HFFc6 (cell line): ENCODE measurements at regions not wholly inside any gene's neighbourhood (a gene's known extent, or its start where the extent isn't known, plus 50 kb on each side); places are given as distances from the start of the nearest gene placed in this dataset.

ENCODE experiments used
- DNase-seq: peaks from one replicate; pipeline ENCODE4 v3.0.0-alpha.2; 2018
- H3K27ac Mint-ChIP-seq: 2 replicates; pipeline ENCODE4 v1.8.0; 2020; ENCODE audit warnings: mild to moderate bottlenecking, mixed read lengths
- H3K27me3 Mint-ChIP-seq: 2 replicates; pipeline ENCODE4 v1.8.0; 2021; ENCODE audit warnings: mild to moderate bottlenecking, moderate library complexity, mixed read lengths; ENCODE audit not compliant: insufficient read depth
- H3K36me3 Mint-ChIP-seq: 2 replicates; pipeline ENCODE4 v1.8.0; 2021; ENCODE audit warnings: low read depth, mixed read lengths
- H3K4me1 Mint-ChIP-seq: 2 replicates; pipeline ENCODE4 v1.8.0; 2020; ENCODE audit warnings: low read depth, mixed read lengths
- H3K4me3 Mint-ChIP-seq: 2 replicates; pipeline ENCODE4 v1.8.0; 2020; ENCODE audit warnings: mild to moderate bottlenecking, moderate library complexity, mixed read lengths
- H3K9me3 Mint-ChIP-seq: 2 replicates; pipeline ENCODE4 v1.8.0; 2020; ENCODE audit warnings: mild to moderate bottlenecking, mixed read lengths
- TF ChIP-seq, protein P1 (sequence below): fragments of 200-600 bp; sonication (generic); IDR thresholded peaks from 2 replicates; pipeline ENCODE4 v1.5.0; 2021; ENCODE audit warnings: antibody characterized with exemption, mild to moderate bottlenecking

DNA sequence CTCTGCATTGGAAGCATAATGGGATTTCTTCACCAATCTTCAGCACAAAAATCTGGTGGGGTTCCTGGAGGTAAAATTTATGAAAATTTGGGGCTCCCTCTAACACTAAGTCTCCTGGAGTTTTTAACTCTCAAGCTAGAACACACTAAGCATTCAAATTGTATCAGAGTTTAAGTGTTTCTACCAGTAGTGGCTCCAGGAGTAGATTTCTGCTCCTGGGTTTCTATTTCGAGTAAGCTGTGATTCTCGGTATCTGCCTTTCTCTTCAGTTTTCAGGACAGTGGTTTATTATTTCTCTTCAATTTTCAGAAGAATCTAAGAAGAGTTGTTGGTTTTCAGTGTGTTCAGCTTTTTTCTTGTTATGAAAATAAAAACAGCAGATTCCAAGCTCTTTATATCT, 566.4 kb upstream of the KCND2 start:
- H3K27ac Mint-ChIP-seq, result no peak overlapping the region
- no peaks in the 10 kb centered on the region; the same call in 1 of the 2 replicates for H3K27me3 Mint-ChIP-seq

GRCh38 chr7:119708891-119709290, 564.1 kb upstream of the KCND2 start:
- H3K4me3 Mint-ChIP-seq, result no peak overlapping the region
- peaks cover 26% of the 10 kb centered on the region for H3K9me3 Mint-ChIP-seq
- no peaks in the 10 kb centered on the region; the same call in 1 of the 2 replicates for H3K36me3 Mint-ChIP-seq
- H3K27me3 Mint-ChIP-seq, result no peaks in the 10 kb centered on the region; the same call in 1 of the 2 replicates
- TF ChIP-seq, protein P1, sequence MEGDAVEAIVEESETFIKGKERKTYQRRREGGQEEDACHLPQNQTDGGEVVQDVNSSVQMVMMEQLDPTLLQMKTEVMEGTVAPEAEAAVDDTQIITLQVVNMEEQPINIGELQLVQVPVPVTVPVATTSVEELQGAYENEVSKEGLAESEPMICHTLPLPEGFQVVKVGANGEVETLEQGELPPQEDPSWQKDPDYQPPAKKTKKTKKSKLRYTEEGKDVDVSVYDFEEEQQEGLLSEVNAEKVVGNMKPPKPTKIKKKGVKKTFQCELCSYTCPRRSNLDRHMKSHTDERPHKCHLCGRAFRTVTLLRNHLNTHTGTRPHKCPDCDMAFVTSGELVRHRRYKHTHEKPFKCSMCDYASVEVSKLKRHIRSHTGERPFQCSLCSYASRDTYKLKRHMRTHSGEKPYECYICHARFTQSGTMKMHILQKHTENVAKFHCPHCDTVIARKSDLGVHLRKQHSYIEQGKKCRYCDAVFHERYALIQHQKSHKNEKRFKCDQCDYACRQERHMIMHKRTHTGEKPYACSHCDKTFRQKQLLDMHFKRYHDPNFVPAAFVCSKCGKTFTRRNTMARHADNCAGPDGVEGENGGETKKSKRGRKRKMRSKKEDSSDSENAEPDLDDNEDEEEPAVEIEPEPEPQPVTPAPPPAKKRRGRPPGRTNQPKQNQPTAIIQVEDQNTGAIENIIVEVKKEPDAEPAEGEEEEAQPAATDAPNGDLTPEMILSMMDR, result no peak
- no peak overlapping the region for H3K27ac Mint-ChIP-seq
- H3K4me1 Mint-ChIP-seq, result no peaks in the 10 kb centered on the region
- no peak for DNase-seq

More for the DNA sequence above, 566.4 kb upstream of the KCND2 start:
- H3K36me3 Mint-ChIP-seq, result no peaks in the 10 kb centered on the region; the same call in 1 of the 2 replicates
- H3K4me1 Mint-ChIP-seq, result no peaks in the 10 kb centered on the region
- TF ChIP-seq, protein P1, result no peak
- H3K9me3 Mint-ChIP-seq, result peaks cover 11% of the 10 kb centered on the region; the same call in 1 of the 2 replicates
- DNase-seq, result no peak
- H3K4me3 Mint-ChIP-seq, result no peak overlapping the region

GRCh38 chr7:119711104-119711503, 561.9 kb upstream of the KCND2 start:
- Mint-ChIP-seq H3K4me3 (no peak overlapping the region), H3K4me1 (no peaks in the 10 kb centered on the region), H3K36me3 (no peaks in the 10 kb centered on the region), H3K27me3 (no peaks in the 10 kb centered on the region; the same call in 1 of the 2 replicates), H3K9me3 (peaks cover 18% of the 10 kb centered on the region), H3K27ac (no peak overlapping the region)
- TF ChIP-seq, protein P1, result no peak
- DNase-seq, result no peak

- TF ChIP-seq, protein P1, result no peak
- no peaks in the 10 kb centered on the region for H3K27me3 Mint-ChIP-seq
- H3K4me3 Mint-ChIP-seq, result no peak overlapping the region
- peaks cover 23% of the 10 kb centered on the region for H3K9me3 Mint-ChIP-seq
- H3K27ac Mint-ChIP-seq, result no peak overlapping the region
- DNase-seq, result no peak
- H3K4me1 Mint-ChIP-seq, result no peaks in the 10 kb centered on the region
- H3K36me3 Mint-ChIP-seq, result no peaks in the 10 kb centered on the region
These were observed 560.0 kb upstream of the KCND2 start for GRCh38 chr7:119712886-119713462.

DNA sequence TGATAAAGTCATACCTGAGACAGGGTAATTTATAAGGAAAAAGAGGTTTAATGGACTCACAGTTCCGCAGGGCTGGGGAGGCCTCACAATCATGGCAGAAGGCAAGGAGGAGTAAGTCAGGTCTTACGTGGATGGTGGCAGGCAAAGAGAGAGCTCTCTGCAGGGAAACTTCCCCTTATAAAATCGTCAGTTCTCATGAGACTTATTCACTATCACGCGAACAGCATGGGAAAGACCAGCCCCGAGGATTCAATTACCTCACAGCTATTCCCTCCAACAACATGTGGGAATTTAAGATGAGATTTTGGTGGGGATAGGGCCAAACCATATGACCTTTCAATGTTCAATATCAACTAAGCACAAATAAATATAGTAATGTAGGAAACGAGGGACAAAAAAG, 559.4 kb upstream of the KCND2 start:
- Mint-ChIP-seq H3K27me3 (no peaks in the 10 kb centered on the region), H3K27ac (no peak overlapping the region), H3K9me3 (peaks cover 23% of the 10 kb centered on the region), H3K4me3 (no peak overlapping the region), H3K36me3 (no peaks in the 10 kb centered on the region), H3K4me1 (no peaks in the 10 kb centered on the region)
- no peak for DNase-seq
- TF ChIP-seq, protein P1, result no peak
